SK-N-SH treated with all-trans-retinoic acid at 6 μM for 48 hours (cell line): ENCODE measurements at regions not wholly inside any gene's neighbourhood (a gene's known extent, or its start where the extent isn't known, plus 50 kb on each side); places are given as distances from the start of the nearest gene placed in this dataset.

Source experiments
- ARNTL ChIP-seq: fragments of 450-650 bp; formaldehyde crosslinking; IDR thresholded peaks from 2 replicates; pipeline ENCODE4 v1.5.0; 2020; ENCODE audit warnings: low read depth, mild to moderate bottlenecking, moderate library complexity, borderline replicate concordance
- BACH2 ChIP-seq: fragments of 250-450 bp; sonication (Bioruptor Pico); IDR thresholded peaks from 2 replicates; pipeline ENCODE4 v1.9.0; 2021; ENCODE audit warnings: mild to moderate bottlenecking, borderline replicate concordance
- PPARA ChIP-seq: fragments of 250-450 bp; sonication (Bioruptor Pico); IDR thresholded peaks from 2 replicates; pipeline ENCODE4 v1.5.0; 2020; ENCODE audit warnings: mild to moderate bottlenecking, borderline replicate concordance

DNA sequence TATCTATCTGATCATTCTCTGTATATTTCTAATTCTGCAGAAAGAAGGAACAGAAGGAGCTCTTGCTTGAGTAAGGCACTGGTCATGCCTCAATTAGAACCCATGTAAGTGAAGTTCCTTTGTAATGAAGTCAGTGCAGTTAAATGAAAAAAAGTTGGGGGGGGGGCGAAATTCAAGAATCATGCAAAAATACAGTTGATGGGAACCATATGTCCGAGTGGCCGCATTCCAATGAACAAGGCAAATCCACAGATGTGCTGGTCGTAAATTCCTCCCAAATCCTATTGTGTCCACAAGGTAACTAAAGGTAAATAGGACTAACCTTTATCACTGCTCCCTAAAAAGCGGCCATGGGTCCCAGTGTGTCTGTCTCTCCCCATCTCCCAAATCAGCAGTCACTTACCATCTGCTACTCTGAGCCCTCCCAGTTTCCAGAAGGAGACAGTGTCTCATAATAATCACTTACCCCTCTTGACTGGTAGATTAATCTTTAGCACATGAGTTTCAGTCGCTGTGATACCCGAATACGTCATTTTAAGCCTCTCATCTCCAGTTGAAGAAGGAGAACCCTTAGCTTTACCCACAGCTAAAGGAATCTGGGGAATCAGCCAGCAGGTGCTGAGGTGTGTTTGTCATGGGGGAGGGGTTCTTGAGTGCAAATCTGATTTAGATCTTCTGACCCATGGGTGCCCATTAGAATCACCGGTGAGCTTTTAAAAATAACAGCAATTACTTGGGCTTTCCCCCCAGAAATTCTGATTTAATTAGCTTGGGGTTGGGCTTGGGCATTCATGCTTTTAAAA is 56.3 kb upstream of the EPHB3 start:
- TF ChIP-seq PPARA (CRISPR knock-in tag) (no peak), ARNTL (CRISPR knock-in tag) (no peak), BACH2 (CRISPR knock-in tag) (no peak)
